Fibroblast of mammary gland (primary cell): ENCODE measurements at regions not wholly inside any gene's neighbourhood (a gene's known extent, or its start where the extent isn't known, plus 50 kb on each side); places are given as distances from the start of the nearest gene placed in this dataset.

Source experiments
- DNase-seq: peaks from one replicate; pipeline ENCODE4 v3.0.0-alpha.2; 2010; ENCODE audit warnings: low read depth
- H3K4me3 ChIP-seq: 2 replicates; pipeline ENCODE4 v1.5.1; 2011; ENCODE audit warnings: low read depth, mild to moderate bottlenecking, low read length, moderate library complexity; ENCODE audit not compliant: control insufficient read depth
- CTCF ChIP-seq: conservative IDR thresholded peaks from 2 replicates; pipeline ENCODE4 v1.5.1; 2011; ENCODE audit warnings: low read depth, low read length, inconsistent platforms; ENCODE audit not compliant: control insufficient read depth, insufficient read depth

- H3K4me3 ChIP-seq = no peak overlapping the region
- no peak for TF ChIP-seq CTCF
- no peak for DNase-seq
Observed at GRCh38 chr14:34067587-34067986, 116.7 kb upstream of the EGLN3 start.

- no peak for DNase-seq
- TF ChIP-seq CTCF = no peak
- H3K4me3 ChIP-seq = no peak overlapping the region
Observed at GRCh38 chr14:34065690-34066391, 115.0 kb upstream of the EGLN3 start.

- no peak for DNase-seq
- no peak for TF ChIP-seq CTCF
- no peak overlapping the region for H3K4me3 ChIP-seq
Observed at GRCh38 chr14:34065236-34065635, 114.4 kb upstream of the EGLN3 start.

- peak; percentile 56 for TF ChIP-seq CTCF
- H3K4me3 ChIP-seq = no peak overlapping the region
- peak; percentile 93 for DNase-seq
Observed at GRCh38 chr14:34064349-34064748, 113.5 kb upstream of the EGLN3 start.

GRCh38 chr14:34063470-34064164 lies 112.7 kb upstream of the EGLN3 start:
- TF ChIP-seq CTCF = no peak
- no peak overlapping the region for H3K4me3 ChIP-seq
- DNase-seq = no peak

GRCh38 chr14:34063042-34063441 lies 112.2 kb upstream of the EGLN3 start:
- TF ChIP-seq CTCF = no peak
- H3K4me3 ChIP-seq = no peak overlapping the region
- no peak for DNase-seq
